ENCODE measurements at regions not wholly inside any gene's neighbourhood (a gene's known extent, or its start where the extent isn't known, plus 50 kb on each side); places are given as distances from the start of the nearest gene placed in this dataset.
A peak's percentile ranks its signal among the peaks of the same experiment; 100 is the strongest.

GRCh38 chr17:79680318-79680695, 50.4 kb upstream of the ENPP7 start:
- DNase-seq, result no peak

GRCh38 chr17:79679631-79680317, 51.0 kb upstream of the ENPP7 start:
- DNase-seq, result no peak

GRCh38 chr17:79678736-79679255, 51.9 kb upstream of the ENPP7 start:
- DNase-seq, result no peak

- DNase-seq, result no peak
These were observed 52.5 kb upstream of the ENPP7 start for GRCh38 chr17:79678091-79678735.

- DNase-seq, result no peak
These were observed 53.1 kb upstream of the ENPP7 start for GRCh38 chr17:79677646-79678045.

- no peak for DNase-seq
These were observed 53.9 kb upstream of the ENPP7 start for GRCh38 chr17:79676796-79677195.

- DNase-seq, result no peak
These were observed 55.4 kb upstream of the ENPP7 start for GRCh38 chr17:79675413-79675725.

- no peak for DNase-seq
These were observed 56.0 kb upstream of the ENPP7 start for GRCh38 chr17:79674506-79675412.

- DNase-seq, result no peak
These were observed 57.2 kb upstream of the ENPP7 start for GRCh38 chr17:79673517-79673916.

- DNase-seq, result no peak
These were observed 58.2 kb upstream of the ENPP7 start for GRCh38 chr17:79672496-79672895.

GRCh38 chr17:79671085-79671694, 59.6 kb upstream of the ENPP7 start:
- no peak for DNase-seq

- no peak for DNase-seq
These were observed 59.8 kb upstream of the RBFOX3 start for GRCh38 chr17:79670537-79671084.

- DNase-seq, result no peak
These were observed 59.0 kb upstream of the RBFOX3 start for GRCh38 chr17:79669861-79670260.

GRCh38 chr17:79668344-79669250, 57.7 kb upstream of the RBFOX3 start:
- DNase-seq, result no peak

- no peak for DNase-seq
These were observed 56.9 kb upstream of the RBFOX3 start for GRCh38 chr17:79667746-79668145.

- no peak for DNase-seq
These were observed 56.4 kb upstream of the RBFOX3 start for GRCh38 chr17:79667121-79667715.

- no peak for DNase-seq
These were observed 55.3 kb upstream of the RBFOX3 start for GRCh38 chr17:79666111-79666510.

- DNase-seq, result peak; percentile 42
These were observed 54.3 kb upstream of the RBFOX3 start for GRCh38 chr17:79664930-79665737.

GRCh38 chr17:79661292-79662041, 50.6 kb upstream of the RBFOX3 start:
- DNase-seq, result no peak

Measured in dermis blood vessel endothelial cell (primary cell).